GM10266 (cell line): ENCODE measurements at regions not wholly inside any gene's neighbourhood (a gene's known extent, or its start where the extent isn't known, plus 50 kb on each side); places are given as distances from the start of the nearest gene placed in this dataset.
"Not testable (repeated sequence)": the region's sequence is repeated elsewhere in the genome, so short reads cannot be mapped to it uniquely, and the experiment has no call there.

ENCODE experiments used
- DNase-seq: peaks from one replicate; pipeline ENCODE4 v3.0.0; 2012; ENCODE audit errors: extremely low spot score
- TF ChIP-seq, protein P1 (sequence below): IDR thresholded peaks from 2 replicates; pipeline ENCODE4 v1.5.1; 2012; ENCODE audit warnings: mild to moderate bottlenecking, low read depth; ENCODE audit not compliant: control insufficient read depth, insufficient read depth; ENCODE audit errors: missing control alignments

- TF ChIP-seq, protein P1, sequence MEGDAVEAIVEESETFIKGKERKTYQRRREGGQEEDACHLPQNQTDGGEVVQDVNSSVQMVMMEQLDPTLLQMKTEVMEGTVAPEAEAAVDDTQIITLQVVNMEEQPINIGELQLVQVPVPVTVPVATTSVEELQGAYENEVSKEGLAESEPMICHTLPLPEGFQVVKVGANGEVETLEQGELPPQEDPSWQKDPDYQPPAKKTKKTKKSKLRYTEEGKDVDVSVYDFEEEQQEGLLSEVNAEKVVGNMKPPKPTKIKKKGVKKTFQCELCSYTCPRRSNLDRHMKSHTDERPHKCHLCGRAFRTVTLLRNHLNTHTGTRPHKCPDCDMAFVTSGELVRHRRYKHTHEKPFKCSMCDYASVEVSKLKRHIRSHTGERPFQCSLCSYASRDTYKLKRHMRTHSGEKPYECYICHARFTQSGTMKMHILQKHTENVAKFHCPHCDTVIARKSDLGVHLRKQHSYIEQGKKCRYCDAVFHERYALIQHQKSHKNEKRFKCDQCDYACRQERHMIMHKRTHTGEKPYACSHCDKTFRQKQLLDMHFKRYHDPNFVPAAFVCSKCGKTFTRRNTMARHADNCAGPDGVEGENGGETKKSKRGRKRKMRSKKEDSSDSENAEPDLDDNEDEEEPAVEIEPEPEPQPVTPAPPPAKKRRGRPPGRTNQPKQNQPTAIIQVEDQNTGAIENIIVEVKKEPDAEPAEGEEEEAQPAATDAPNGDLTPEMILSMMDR: no peak
- no peak for DNase-seq
Measured at GRCh38 chr5:101647861-101648260, 648.2 kb downstream of the SLCO4C1 start.

- TF ChIP-seq, protein P1: no peak
- DNase-seq: no peak
Measured at GRCh38 chr5:101643794-101644193, 652.3 kb downstream of the SLCO4C1 start.

DNA sequence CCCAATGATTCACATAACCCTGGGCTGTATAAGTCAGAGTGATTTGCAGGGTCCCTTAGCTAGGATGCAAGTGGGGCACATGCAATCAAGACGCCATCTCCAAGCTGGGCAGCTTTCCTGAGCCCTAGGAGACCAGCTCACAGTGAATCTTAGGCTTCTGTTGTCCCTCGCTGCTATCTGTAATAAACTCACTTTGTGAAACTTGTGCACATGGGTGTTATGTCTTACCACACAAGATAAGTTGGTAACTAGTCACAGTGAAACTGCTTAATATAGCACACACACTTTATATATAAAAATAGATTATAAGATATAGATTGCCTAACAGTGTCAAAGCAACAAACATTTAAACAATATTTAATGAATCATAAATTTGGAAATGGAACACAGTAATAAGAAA lies 658.5 kb downstream of the SLCO4C1 start:
- DNase-seq: no peak
- TF ChIP-seq, protein P1: no peak

DNA sequence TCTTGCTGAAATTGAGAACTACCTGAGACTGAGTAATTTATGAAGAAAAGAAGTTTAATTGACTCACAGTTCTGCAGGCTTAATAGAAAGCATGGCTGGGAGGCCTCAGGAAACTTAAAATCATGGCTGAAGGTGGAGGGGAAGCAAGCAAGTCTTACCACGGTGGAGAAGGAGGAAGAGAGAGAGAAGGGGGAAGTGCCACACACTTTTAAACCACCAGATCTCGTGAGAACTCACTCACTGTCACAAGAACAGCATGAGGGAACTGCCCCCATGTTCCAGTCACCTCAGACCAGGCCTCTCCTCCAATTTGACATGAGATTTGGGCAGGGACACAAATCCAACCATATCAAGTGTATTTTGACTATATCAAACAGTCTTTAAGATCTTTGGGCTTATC lies 668.3 kb downstream of the SLCO4C1 start:
- not testable (repeated sequence) for DNase-seq

GRCh38 chr5:101626572-101626971 lies 669.5 kb downstream of the SLCO4C1 start:
- no peak for DNase-seq
- TF ChIP-seq, protein P1: no peak

- no peak for DNase-seq
- TF ChIP-seq, protein P1: no peak
Measured at GRCh38 chr5:101611039-101611438, 685.0 kb downstream of the SLCO4C1 start.

DNA sequence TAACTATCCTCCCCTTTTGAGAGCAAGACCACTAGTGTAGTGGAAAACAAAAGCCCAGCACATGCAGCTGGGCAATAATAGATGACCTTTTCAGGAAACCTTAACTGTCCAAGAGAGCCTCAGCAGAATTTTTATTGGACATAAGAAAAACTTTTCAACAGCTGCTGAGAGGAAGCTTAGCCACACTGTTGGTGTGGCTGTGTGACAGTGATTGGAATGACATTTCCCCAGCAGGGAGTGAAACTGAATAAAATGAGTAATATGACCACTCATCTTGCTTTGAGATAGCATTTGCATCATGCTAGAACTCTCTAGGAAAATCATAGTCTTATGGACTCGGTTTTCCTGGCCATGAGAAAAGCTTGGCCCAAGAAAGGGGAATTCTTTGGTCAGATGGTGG lies 687.8 kb downstream of the SLCO4C1 start:
- no peak for DNase-seq
- TF ChIP-seq, protein P1: no peak

DNA sequence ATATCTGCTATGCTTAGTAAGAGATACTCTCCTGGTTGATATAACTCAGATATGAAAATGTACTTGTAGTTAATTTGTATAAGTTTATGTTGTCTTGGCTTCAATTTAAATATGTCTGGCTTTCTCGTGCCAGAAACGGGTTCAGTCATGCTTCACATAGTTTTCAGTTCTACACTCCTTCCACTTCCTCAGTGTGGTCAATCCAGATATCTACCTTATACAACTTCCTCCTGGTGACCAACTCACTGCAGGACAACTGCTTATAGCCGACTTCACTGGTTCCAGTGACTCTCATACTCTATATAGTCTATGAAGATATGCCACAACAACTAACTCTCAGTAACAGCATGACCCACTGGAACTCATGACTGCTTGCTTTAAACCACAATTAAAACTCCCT lies 690.4 kb downstream of the SLCO4C1 start:
- no peak for DNase-seq
- TF ChIP-seq, protein P1: no peak
